H9 (cell line): ENCODE measurements at regions not wholly inside any gene's neighbourhood (a gene's known extent, or its start where the extent isn't known, plus 50 kb on each side); places are given as distances from the start of the nearest gene placed in this dataset.

Experiments
- DNase-seq: peaks from one replicate; pipeline ENCODE4 v3.0.0-alpha.2; 2017
- H2AFZ ChIP-seq: one replicate; pipeline ENCODE4 v1.6.1; 2013; ENCODE audit warnings: mild to moderate bottlenecking, low read length, control low read depth, moderate library complexity
- H2AK5ac ChIP-seq: 2 replicates; pipeline ENCODE4 v1.6.1; 2013; ENCODE audit warnings: low read length, control low read depth, mixed read lengths; ENCODE audit not compliant: insufficient read length
- H2BK120ac ChIP-seq: one replicate; pipeline ENCODE4 v1.6.1; 2013; ENCODE audit warnings: low read depth, mild to moderate bottlenecking, low read length, control low read depth, inconsistent platforms; ENCODE audit not compliant: poor library complexity, severe bottlenecking
- H2BK12ac ChIP-seq: 2 replicates; pipeline ENCODE4 v1.6.1; 2013; ENCODE audit warnings: low read length, control low read depth, mixed read lengths, low read depth; ENCODE audit not compliant: insufficient read length
- H2BK15ac ChIP-seq: 2 replicates; pipeline ENCODE4 v1.6.1; 2013; ENCODE audit warnings: low read depth, low read length, control low read depth
- H2BK20ac ChIP-seq: one replicate; pipeline ENCODE4 v1.6.1; 2013; ENCODE audit warnings: low read depth, mild to moderate bottlenecking, low read length, control low read depth, inconsistent platforms; ENCODE audit not compliant: poor library complexity, severe bottlenecking
- H2BK5ac ChIP-seq: 2 replicates; pipeline ENCODE4 v1.6.1; 2013; ENCODE audit warnings: low read length, control low read depth, mixed read lengths; ENCODE audit not compliant: insufficient read length
- H3K14ac ChIP-seq: 2 replicates; pipeline ENCODE4 v1.6.1; 2013; ENCODE audit warnings: low read length, control low read depth; ENCODE audit not compliant: insufficient read depth
- H3K18ac ChIP-seq: 2 replicates; pipeline ENCODE4 v1.6.1; 2013; ENCODE audit warnings: low read depth, mild to moderate bottlenecking, mixed read lengths, low read length, control low read depth; ENCODE audit not compliant: insufficient read length
- H3K23ac ChIP-seq: 2 replicates; pipeline ENCODE4 v1.6.1; 2013; ENCODE audit warnings: low read length, control low read depth, mixed read lengths, low read depth; ENCODE audit not compliant: insufficient read length
- H3K23me2 ChIP-seq: 2 replicates; pipeline ENCODE4 v1.6.1; 2013; ENCODE audit warnings: low read depth, mild to moderate bottlenecking, mixed read lengths, low read length, control low read depth; ENCODE audit not compliant: insufficient read length, poor library complexity, severe bottlenecking
- H3K27ac ChIP-seq: 2 replicates; pipeline ENCODE4 v1.5.1; 2013; ENCODE audit warnings: low read length, control low read depth, mixed read lengths, low read depth; ENCODE audit not compliant: insufficient read length
- H3K27me3 ChIP-seq: 2 replicates; pipeline ENCODE4 v1.6.1; 2013; ENCODE audit warnings: low read length, control low read depth, inconsistent platforms; ENCODE audit not compliant: insufficient read depth
- H3K4ac ChIP-seq: 2 replicates; pipeline ENCODE4 v1.6.1; 2013; ENCODE audit warnings: low read depth, mild to moderate bottlenecking, control low read depth, inconsistent platforms, low read length, moderate library complexity
- H3K4me1 ChIP-seq: 2 replicates; pipeline ENCODE4 v1.6.1; 2013; ENCODE audit warnings: low read length, control low read depth, inconsistent platforms; ENCODE audit not compliant: insufficient read depth
- H3K4me2 ChIP-seq: 2 replicates; pipeline ENCODE4 v1.6.1; 2013; ENCODE audit warnings: low read length, control low read depth, mixed read lengths; ENCODE audit not compliant: insufficient read length, insufficient read depth
- H3K56ac ChIP-seq: 2 replicates; pipeline ENCODE4 v1.6.1; 2013; ENCODE audit warnings: low read depth, mild to moderate bottlenecking, mixed read lengths, low read length, control low read depth; ENCODE audit not compliant: insufficient read length
- H3K79me1 ChIP-seq: 2 replicates; pipeline ENCODE4 v1.6.1; 2013; ENCODE audit warnings: low read depth, mild to moderate bottlenecking, moderate library complexity, low read length, control low read depth, inconsistent platforms; ENCODE audit not compliant: insufficient read depth, poor library complexity, severe bottlenecking
- H3K79me2 ChIP-seq: 2 replicates; pipeline ENCODE4 v1.6.1; 2013; ENCODE audit warnings: low read length, control low read depth, inconsistent platforms; ENCODE audit not compliant: insufficient read depth
- H3K9ac ChIP-seq: 2 replicates; pipeline ENCODE4 v1.6.1; 2013; ENCODE audit warnings: low read length, control low read depth, mixed read lengths; ENCODE audit not compliant: insufficient read length; ENCODE audit errors: extremely low read depth
- H3K9me3 ChIP-seq: one replicate; pipeline ENCODE4 v1.6.1; 2013; ENCODE audit warnings: low read depth, low read length, inconsistent platforms; ENCODE audit not compliant: control insufficient read depth
- H3T11ph ChIP-seq: one replicate; pipeline ENCODE4 v1.6.1; 2013; ENCODE audit warnings: mild to moderate bottlenecking, low read length, control low read depth, inconsistent platforms
- H4K20me1 ChIP-seq: one replicate; pipeline ENCODE4 v1.6.1; 2013; ENCODE audit not compliant: control insufficient read depth, insufficient read length, insufficient read depth
- H4K5ac ChIP-seq: 2 replicates; pipeline ENCODE4 v1.6.1; 2013; ENCODE audit warnings: low read depth, mild to moderate bottlenecking, mixed read lengths, low read length, control low read depth; ENCODE audit not compliant: insufficient read length
- H4K8ac ChIP-seq: replicated peaks from 2 replicates; pipeline ENCODE4 v1.6.1; 2013; ENCODE audit warnings: low read length, control low read depth, mixed read lengths, low read depth; ENCODE audit not compliant: insufficient read length
- H4K91ac ChIP-seq: 2 replicates; pipeline ENCODE4 v1.6.1; 2013; ENCODE audit warnings: low read depth, mild to moderate bottlenecking, moderate library complexity, mixed read lengths, low read length, control low read depth; ENCODE audit not compliant: insufficient read length
- H3K27ac Mint-ChIP-seq, 3 experiments: 2 replicates in 2 of 3; 3 replicates in 1 of 3; pipeline ENCODE4 v1.8.0; 2020 to 2021; ENCODE audit warnings: mixed read lengths in 3 of 3, mild to moderate bottlenecking in 1 of 3, moderate library complexity in 1 of 3
- H3K27me3 Mint-ChIP-seq: 2 replicates; pipeline ENCODE4 v1.8.0; 2021; ENCODE audit warnings: low read depth, mild to moderate bottlenecking, moderate library complexity, mixed read lengths
- H3K36me3 Mint-ChIP-seq, 3 experiments: 2 replicates in 2 of 3; 3 replicates in 1 of 3; pipeline ENCODE4 v1.8.0; 2020 to 2021; ENCODE audit warnings: low read depth in 3 of 3, mixed read lengths in 3 of 3; ENCODE audit not compliant: insufficient read depth in 1 of 3
- H3K4me1 Mint-ChIP-seq, 2 experiments: 2 replicates each; pipeline ENCODE4 v1.8.0; 2020; ENCODE audit warnings: mixed read lengths in 2 of 2
- H3K4me3 Mint-ChIP-seq, 2 experiments: 2 replicates in 1 of 2; 3 replicates in 1 of 2; pipeline ENCODE4 v1.8.0; 2020 to 2021; ENCODE audit warnings: mild to moderate bottlenecking in 2 of 2, mixed read lengths in 2 of 2, moderate library complexity in 1 of 2
- H3K9me3 Mint-ChIP-seq, 2 experiments: 2 replicates in 1 of 2; 3 replicates in 1 of 2; pipeline ENCODE4 v1.8.0; 2020; ENCODE audit warnings: mild to moderate bottlenecking in 2 of 2, mixed read lengths in 2 of 2, moderate library complexity in 1 of 2
- CTCF ChIP-seq: fragments of 200-600 bp; sonication (generic); conservative IDR thresholded peaks from 3 replicates; pipeline ENCODE4 v1.8.0; 2021; ENCODE audit warnings: antibody characterized with exemption, mild to moderate bottlenecking
- WGBS: extraction: QIAGEN DNeasy Blood & Tissue Kit; methylation state at CpG from one replicate; pipeline ENCODE4 v1.1.7; 2013; ENCODE audit warnings: missing lambda C conversion rate, low lambda C conversion rate, mixed read lengths; ENCODE audit not compliant: insufficient read length; ENCODE audit errors: extremely low coverage; 5-methylcytosine and 5-hydroxymethylcytosine counted together

- no peak overlapping the region for H4K91ac ChIP-seq
- H3K4ac ChIP-seq, result no peak overlapping the region
- H3K56ac ChIP-seq, result no peak overlapping the region
- H3K9ac ChIP-seq, result no peak overlapping the region
- no peaks in the 10 kb centered on the region for H3K27me3 ChIP-seq
- no peaks in the 10 kb centered on the region for H3K4me1 ChIP-seq
- H3K27ac ChIP-seq, result no peak overlapping the region
- no peak overlapping the region for H2AFZ ChIP-seq
- H2BK20ac ChIP-seq, result no peak overlapping the region
- no peak for DNase-seq
- no peak overlapping the region for H3K27ac Mint-ChIP-seq
- H3K9me3 ChIP-seq, result no peaks in the 10 kb centered on the region
- H3K79me2 ChIP-seq, result no peaks in the 10 kb centered on the region
- no CpG with 5 or more reads among the region's 1 CpG for WGBS
- H3K23ac ChIP-seq, result no peak overlapping the region
- H4K5ac ChIP-seq, result no peak overlapping the region
- no peak overlapping the region for H3T11ph ChIP-seq
- no peaks in the 10 kb centered on the region for H3K23me2 ChIP-seq
- no peak overlapping the region for H2BK5ac ChIP-seq
- H3K36me3 Mint-ChIP-seq, result peaks cover 4 to 13% (median 9%) of the 10 kb centered on the region in 3 experiments; a peak in 4 of 7 replicates
- no peak overlapping the region for H4K8ac ChIP-seq
- H2BK15ac ChIP-seq, result no peak overlapping the region
- no peak overlapping the region for H3K18ac ChIP-seq
- H3K4me3 Mint-ChIP-seq, result no peak overlapping the region
- peaks cover 0 to 9% of the 10 kb centered on the region in 2 experiments; a peak in 2 of 4 replicates for H3K4me1 Mint-ChIP-seq
- H3K9me3 Mint-ChIP-seq, result peaks cover 14 to 16% of the 10 kb centered on the region in 2 experiments
- TF ChIP-seq CTCF, result no peak
- no peaks in the 10 kb centered on the region for H4K20me1 ChIP-seq
- H2BK120ac ChIP-seq, result no peak overlapping the region
- no peak overlapping the region for H3K4me2 ChIP-seq
- H2AK5ac ChIP-seq, result no peak overlapping the region
- no peak overlapping the region for H2BK12ac ChIP-seq
- no peak overlapping the region for H3K14ac ChIP-seq
- H3K79me1 ChIP-seq, result no peaks in the 10 kb centered on the region
- H3K27me3 Mint-ChIP-seq, result no peaks in the 10 kb centered on the region
Measured at GRCh38 chr3:193008654-193009053, 91.0 kb upstream of the MB21D2 start.
